HCT116 (cell line): ENCODE measurements at regions not wholly inside any gene's neighbourhood (a gene's known extent, or its start where the extent isn't known, plus 50 kb on each side); places are given as distances from the start of the nearest gene placed in this dataset.

Experiments used
- ATAC-seq: fragments of 200-7000 bp; cut with Tn5 transposase; 2 replicates; pipeline ENCODE4 v1.9.1; 2020; ENCODE audit warnings: mild to moderate bottlenecking, moderate library complexity
- BruUV-seq: library from RNA; stranded (reverse); fragments of 400-500 nt; replicated peaks from 2 replicates; lab custom pipeline; 2021; lab: Mats Ljungman, UMichigan
- CTCF ChIA-PET: fragments of 300-600 bp; sonication (Branson Sonifier 250); formaldehyde crosslinking; loops from one replicate; lab custom pipeline; 2021; ENCODE audit warnings: antibody characterized with exemption; lab: Charles Lee
- POLR2A ChIA-PET: fragments of 300-600, 350-600 bp; sonication (Branson Sonifier 250); formaldehyde crosslinking; loops from one replicate; lab custom pipeline; 2021; ENCODE audit warnings: antibody characterized with exemption; lab: Charles Lee
- RAD21 ChIA-PET, 2 experiments: fragments of 300-600 bp; sonication (Branson Sonifier 250); formaldehyde crosslinking; loops; one replicate each; lab custom pipeline; 2023; ENCODE audit warnings: low total read pairs in 2 of 2; ENCODE audit not compliant: uncharacterized antibody in 2 of 2, unreplicated experiment in 2 of 2, low non-redundant PET in 1 of 2; lab: Charles Lee
- DNase-seq: peaks from one replicate; pipeline ENCODE4 v3.0.0-alpha.2; 2010; ENCODE audit warnings: low read depth, low spot score
- H2AFZ ChIP-seq: fragments of 200-600 bp; shearing (Covaris generic), sonication (generic); 2 replicates; pipeline ENCODE4 v1.6.1; 2017; ENCODE audit warnings: low read depth, mixed run types, mixed read lengths, antibody characterized with exemption, low read length; ENCODE audit not compliant: poor library complexity, severe bottlenecking
- H3K27ac ChIP-seq: 2 replicates; pipeline ENCODE4 v1.5.1; 2012; ENCODE audit warnings: low read depth, low read length
- H3K27me3 ChIP-seq: fragments of 200-600 bp; sonication (generic); 2 replicates; pipeline ENCODE4 v1.6.1; 2016; ENCODE audit warnings: mixed run types, low read length, mixed read lengths; ENCODE audit not compliant: insufficient read depth
- H3K36me3 ChIP-seq, 2 experiments: fragments of 200-500 bp in 1 of 2; fragments of 200-600 bp in 1 of 2; sonication (Bioruptor generic) in 1 of 2; sonication (generic) in 1 of 2; 2 replicates each; pipeline versions ENCODE4 v1.5.1 to v1.6.1; 2014 to 2016; ENCODE audit warnings: low read length in 2 of 2, inconsistent platforms in 1 of 2, mixed read lengths in 1 of 2, mixed run types in 1 of 2; ENCODE audit not compliant: insufficient read depth in 2 of 2, control insufficient read depth in 1 of 2
- H3K4me1 ChIP-seq, 2 experiments: fragments of 200-600 bp in 1 of 2; sonication (generic) in 1 of 2; 2 replicates each; pipeline versions ENCODE4 v1.5.1 to v1.6.1; 2012 to 2017; ENCODE audit warnings: low read length in 2 of 2, inconsistent platforms in 1 of 2, mild to moderate bottlenecking in 1 of 2, mixed read lengths in 1 of 2, mixed run types in 1 of 2, moderate library complexity in 1 of 2; ENCODE audit not compliant: insufficient read depth in 2 of 2, control insufficient read depth in 1 of 2
- H3K4me2 ChIP-seq: fragments of 200-600 bp; sonication (generic); 2 replicates; pipeline ENCODE4 v1.6.1; 2017; ENCODE audit warnings: mixed run types, low read length, mixed read lengths
- H3K4me3 ChIP-seq, 2 experiments: fragments of 200-600 bp in 1 of 2; sonication (generic) in 1 of 2; replicated peaks in 1 of 2; 2 replicates each; pipeline ENCODE4 v1.5.1; 2011 to 2016; ENCODE audit warnings: low read length in 2 of 2, control low read depth in 1 of 2, low read depth in 1 of 2, mild to moderate bottlenecking in 1 of 2, mixed read lengths in 1 of 2, mixed run types in 1 of 2
- H3K79me2 ChIP-seq: fragments of 200-600 bp; sonication (generic); 2 replicates; pipeline ENCODE4 v1.6.1; 2017; ENCODE audit warnings: mild to moderate bottlenecking, mixed run types, low read length, moderate library complexity, mixed read lengths; ENCODE audit not compliant: insufficient read depth
- H3K9ac ChIP-seq: fragments of 200-600 bp; sonication (generic); 2 replicates; pipeline ENCODE4 v1.6.1; 2016; ENCODE audit warnings: low read length, mixed read lengths
- H3K9me2 ChIP-seq: fragments of 200-600 bp; sonication (generic), shearing (Covaris generic); 2 replicates; pipeline ENCODE4 v1.6.1; 2017; ENCODE audit warnings: mixed run types, mild to moderate bottlenecking, moderate library complexity; ENCODE audit not compliant: insufficient read depth
- H3K9me3 ChIP-seq, 2 experiments: fragments of 200-500 bp in 1 of 2; fragments of 200-600 bp in 1 of 2; sonication (Bioruptor generic) in 1 of 2; sonication (generic) in 1 of 2; 2 replicates each; pipeline ENCODE4 v1.6.1; 2014 to 2017; ENCODE audit warnings: low read length in 2 of 2, mixed read lengths in 2 of 2, inconsistent platforms in 1 of 2, low read depth in 1 of 2, mild to moderate bottlenecking in 1 of 2, mixed run types in 1 of 2, moderate library complexity in 1 of 2; ENCODE audit not compliant: control insufficient read depth in 1 of 2, insufficient read depth in 1 of 2
- H4K20me1 ChIP-seq: fragments of 200-600 bp; sonication (generic), shearing (Covaris generic); 2 replicates; pipeline ENCODE4 v1.6.1; 2017; ENCODE audit warnings: mixed run types, mild to moderate bottlenecking, moderate library complexity; ENCODE audit not compliant: insufficient read depth
- ATF3 ChIP-seq: IDR thresholded peaks from 2 replicates; pipeline ENCODE4 v1.6.1; 2012
- CBX3 ChIP-seq: IDR thresholded peaks from 2 replicates; pipeline ENCODE4 v1.6.1; 2012; ENCODE audit warnings: low read depth
- CEBPB ChIP-seq: IDR thresholded peaks from 2 replicates; pipeline ENCODE4 v1.6.1; 2012; ENCODE audit warnings: low read depth
- CTCF ChIP-seq, 3 experiments: fragments of 200-600 bp in 1 of 3; sonication (generic) in 1 of 3; IDR thresholded peaks in 2 of 3; conservative IDR thresholded peaks in 1 of 3; 2 replicates each; pipeline ENCODE4 v1.5.1; 2012 to 2017; ENCODE audit warnings: low read depth in 2 of 3, low read length in 2 of 3, antibody characterized with exemption in 1 of 3, borderline replicate concordance in 1 of 3, control low read depth in 1 of 3, mild to moderate bottlenecking in 1 of 3, mixed read lengths in 1 of 3, mixed run types in 1 of 3, moderate library complexity in 1 of 3; ENCODE audit not compliant: insufficient read depth in 1 of 3
- ELF1 ChIP-seq: IDR thresholded peaks from 2 replicates; pipeline ENCODE4 v1.6.1; 2012; ENCODE audit warnings: low read depth, borderline replicate concordance
- EZH2 ChIP-seq: fragments of 200-600 bp; sonication (generic); IDR thresholded peaks from 2 replicates; pipeline ENCODE4 v1.6.1; 2017; ENCODE audit warnings: antibody characterized with exemption, mixed run types
- EZH2phosphoT487 ChIP-seq: fragments of 200-600 bp; IDR thresholded peaks from 2 replicates; pipeline ENCODE4 v1.6.1; 2018; ENCODE audit warnings: antibody characterized with exemption, borderline replicate concordance
- JUND ChIP-seq: IDR thresholded peaks from 2 replicates; pipeline ENCODE4 v1.6.1; 2012
- POLR2AphosphoS5 ChIP-seq: IDR thresholded peaks from 2 replicates; pipeline ENCODE4 v1.6.1; 2011; ENCODE audit warnings: mild to moderate bottlenecking, low read depth, low read length, moderate library complexity
- RAD21 ChIP-seq: IDR thresholded peaks from 2 replicates; pipeline ENCODE4 v1.6.1; 2012; ENCODE audit warnings: low read depth, mild to moderate bottlenecking
- REST ChIP-seq: IDR thresholded peaks from 2 replicates; pipeline ENCODE4 v1.6.1; 2012; ENCODE audit warnings: low read depth
- SIN3A ChIP-seq: IDR thresholded peaks from 2 replicates; pipeline ENCODE4 v1.6.1; 2012; ENCODE audit warnings: low read depth
- SP1 ChIP-seq: IDR thresholded peaks from 2 replicates; pipeline ENCODE4 v1.6.1; 2012; ENCODE audit warnings: low read depth
- SRF ChIP-seq: IDR thresholded peaks from 2 replicates; pipeline ENCODE4 v1.6.1; 2012; ENCODE audit warnings: low read depth
- TCF7L2 ChIP-seq: IDR thresholded peaks from 2 replicates; pipeline ENCODE4 v1.7.0; 2011; ENCODE audit warnings: borderline replicate concordance, inconsistent platforms; ENCODE audit not compliant: insufficient read depth, insufficient read length; ENCODE audit errors: extremely low read depth
- YY1 ChIP-seq: IDR thresholded peaks from 2 replicates; pipeline ENCODE4 v1.6.1; 2011; ENCODE audit warnings: low read length, low read depth, moderate library complexity, mild to moderate bottlenecking; ENCODE audit not compliant: insufficient replicate concordance; ENCODE audit errors: extremely low read depth
- ZBTB33 ChIP-seq: IDR thresholded peaks from 2 replicates; pipeline ENCODE4 v1.6.1; 2011; ENCODE audit warnings: mild to moderate bottlenecking, low read length, moderate library complexity; ENCODE audit not compliant: insufficient replicate concordance; ENCODE audit errors: extremely low read depth
- ZFX ChIP-seq: fragments of 450-650 bp; IDR thresholded peaks from 2 replicates; pipeline ENCODE4 v1.6.1; 2017
- ZNF274 ChIP-seq: fragments of 200-500 bp; sonication (Bioruptor generic); IDR thresholded peaks from 2 replicates; pipeline ENCODE4 v1.6.1; 2014; ENCODE audit warnings: mild to moderate bottlenecking, low read depth, low read length, inconsistent platforms
- intact Hi-C: fragments of 100-400 bp; cut with micrococcal nuclease; formaldehyde crosslinking; loops from 2 replicates; pipeline ENCODE4 v1.10.0; 2022
- TF ChIP-seq, protein P1 (sequence below): IDR thresholded peaks from 2 replicates; pipeline ENCODE4 v1.6.1; 2012

GRCh38 chr5:159645179-159645846 is 271.0 kb upstream of the ADRA1B start:
- H3K9ac ChIP-seq: no peak overlapping the region
- no peaks in the 10 kb centered on the region for H3K4me1 ChIP-seq
- ATAC-seq (no peak), DNase-seq (no peak)
- no peaks in the 10 kb centered on the region for H3K27me3 ChIP-seq
- no peaks in the 10 kb centered on the region for H4K20me1 ChIP-seq
- H2AFZ ChIP-seq: no peak overlapping the region
- H3K79me2 ChIP-seq: no peaks in the 10 kb centered on the region
- no peaks in the 10 kb centered on the region for H3K9me3 ChIP-seq
- CTCF ChIA-PET: no interaction called here
- POLR2A ChIA-PET: no interaction called here
- no peaks in the 10 kb centered on the region for H3K36me3 ChIP-seq
- intact Hi-C loops: no loop called here
- no peak overlapping the region for H3K4me3 ChIP-seq
- BruUV-seq: no TSS peak
- no peak overlapping the region for H3K27ac ChIP-seq
- RAD21 ChIA-PET: no interaction called here
- H3K4me2 ChIP-seq: no peak overlapping the region
- H3K9me2 ChIP-seq: no peaks in the 10 kb centered on the region
- no peak for TF ChIP-seq SIN3A
- TF ChIP-seq ATF3: no peak
- TF ChIP-seq POLR2AphosphoS5: no peak
- no peak for TF ChIP-seq ELF1
- TF ChIP-seq CTCF (IDR thresholded peaks at IDR 0.05 in 2 of 3, conservative IDR thresholded peaks at IDR 0.05 in 1 of 3; ENCODE audit: borderline replicate concordance in 1 of 3, insufficient read depth in 1 of 3, low read depth in 2 of 3, low read length in 2 of 3): no peak
- no peak for TF ChIP-seq ZFX
- no peak for TF ChIP-seq REST
- TF ChIP-seq SRF: no peak
- TF ChIP-seq CBX3: no peak
- no peak for TF ChIP-seq TCF7L2
- TF ChIP-seq, protein P1, sequence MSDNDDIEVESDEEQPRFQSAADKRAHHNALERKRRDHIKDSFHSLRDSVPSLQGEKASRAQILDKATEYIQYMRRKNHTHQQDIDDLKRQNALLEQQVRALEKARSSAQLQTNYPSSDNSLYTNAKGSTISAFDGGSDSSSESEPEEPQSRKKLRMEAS: no peak
- TF ChIP-seq EZH2phosphoT487: no peak
- no peak for TF ChIP-seq YY1
- no peak for TF ChIP-seq RAD21
- no peak for TF ChIP-seq CEBPB
- no peak for TF ChIP-seq EZH2
- TF ChIP-seq SP1: no peak
- TF ChIP-seq ZNF274: no peak
- TF ChIP-seq ZBTB33: no peak
- TF ChIP-seq JUND: no peak
- TF ChIP-seq, all 23 proteins: peak for 0
